ENCODE measurements at regions not wholly inside any gene's neighbourhood (a gene's known extent, or its start where the extent isn't known, plus 50 kb on each side); places are given as distances from the start of the nearest gene placed in this dataset.

DNA sequence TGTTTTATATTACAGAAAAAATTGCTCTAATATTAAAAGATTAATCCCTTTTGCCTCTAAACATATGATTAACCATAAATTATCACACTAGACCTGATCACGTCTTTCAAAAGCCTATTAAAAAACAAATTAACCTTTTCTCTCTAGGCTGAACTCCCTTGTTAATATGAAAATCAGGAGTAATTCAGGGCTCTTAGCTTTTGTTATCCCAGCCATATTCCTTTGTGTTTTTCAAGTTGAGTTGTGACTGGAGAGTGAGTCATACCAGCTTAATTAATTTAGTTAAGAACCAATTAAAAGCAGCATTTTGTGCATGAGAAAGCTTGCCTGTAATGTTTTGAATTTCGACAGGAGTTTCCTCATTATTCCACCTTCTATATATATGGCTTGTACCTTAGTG is 385.8 kb downstream of the VGLL3 start:
- TF ChIP-seq, protein P1, sequence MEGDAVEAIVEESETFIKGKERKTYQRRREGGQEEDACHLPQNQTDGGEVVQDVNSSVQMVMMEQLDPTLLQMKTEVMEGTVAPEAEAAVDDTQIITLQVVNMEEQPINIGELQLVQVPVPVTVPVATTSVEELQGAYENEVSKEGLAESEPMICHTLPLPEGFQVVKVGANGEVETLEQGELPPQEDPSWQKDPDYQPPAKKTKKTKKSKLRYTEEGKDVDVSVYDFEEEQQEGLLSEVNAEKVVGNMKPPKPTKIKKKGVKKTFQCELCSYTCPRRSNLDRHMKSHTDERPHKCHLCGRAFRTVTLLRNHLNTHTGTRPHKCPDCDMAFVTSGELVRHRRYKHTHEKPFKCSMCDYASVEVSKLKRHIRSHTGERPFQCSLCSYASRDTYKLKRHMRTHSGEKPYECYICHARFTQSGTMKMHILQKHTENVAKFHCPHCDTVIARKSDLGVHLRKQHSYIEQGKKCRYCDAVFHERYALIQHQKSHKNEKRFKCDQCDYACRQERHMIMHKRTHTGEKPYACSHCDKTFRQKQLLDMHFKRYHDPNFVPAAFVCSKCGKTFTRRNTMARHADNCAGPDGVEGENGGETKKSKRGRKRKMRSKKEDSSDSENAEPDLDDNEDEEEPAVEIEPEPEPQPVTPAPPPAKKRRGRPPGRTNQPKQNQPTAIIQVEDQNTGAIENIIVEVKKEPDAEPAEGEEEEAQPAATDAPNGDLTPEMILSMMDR (IDR thresholded peaks at IDR 0.05), result no peak
- TF ChIP-seq POLR2A (IDR thresholded peaks at IDR 0.05), result no peak

Measured in lower leg skin (tissue), 3 donors.